Neural progenitor cell (in vitro differentiated cells): ENCODE measurements at regions not wholly inside any gene's neighbourhood (a gene's known extent, or its start where the extent isn't known, plus 50 kb on each side); places are given as distances from the start of the nearest gene placed in this dataset.

ENCODE experiments used
- EZH2phosphoT487 ChIP-seq: fragments of 200-600 bp; sonication (generic); IDR thresholded peaks from 2 replicates; pipeline ENCODE4 v1.6.1; 2017; ENCODE audit warnings: antibody characterized with exemption
- TF ChIP-seq, protein P1 (sequence below): fragments of 200-600 bp; sonication (generic); IDR thresholded peaks from 2 replicates; pipeline ENCODE4 v1.5.1; 2017; ENCODE audit warnings: antibody characterized with exemption, mild to moderate bottlenecking

GRCh38 chr3:144402430-144402829 lies 430.8 kb downstream of the DIPK2A start:
- TF ChIP-seq, protein P1, sequence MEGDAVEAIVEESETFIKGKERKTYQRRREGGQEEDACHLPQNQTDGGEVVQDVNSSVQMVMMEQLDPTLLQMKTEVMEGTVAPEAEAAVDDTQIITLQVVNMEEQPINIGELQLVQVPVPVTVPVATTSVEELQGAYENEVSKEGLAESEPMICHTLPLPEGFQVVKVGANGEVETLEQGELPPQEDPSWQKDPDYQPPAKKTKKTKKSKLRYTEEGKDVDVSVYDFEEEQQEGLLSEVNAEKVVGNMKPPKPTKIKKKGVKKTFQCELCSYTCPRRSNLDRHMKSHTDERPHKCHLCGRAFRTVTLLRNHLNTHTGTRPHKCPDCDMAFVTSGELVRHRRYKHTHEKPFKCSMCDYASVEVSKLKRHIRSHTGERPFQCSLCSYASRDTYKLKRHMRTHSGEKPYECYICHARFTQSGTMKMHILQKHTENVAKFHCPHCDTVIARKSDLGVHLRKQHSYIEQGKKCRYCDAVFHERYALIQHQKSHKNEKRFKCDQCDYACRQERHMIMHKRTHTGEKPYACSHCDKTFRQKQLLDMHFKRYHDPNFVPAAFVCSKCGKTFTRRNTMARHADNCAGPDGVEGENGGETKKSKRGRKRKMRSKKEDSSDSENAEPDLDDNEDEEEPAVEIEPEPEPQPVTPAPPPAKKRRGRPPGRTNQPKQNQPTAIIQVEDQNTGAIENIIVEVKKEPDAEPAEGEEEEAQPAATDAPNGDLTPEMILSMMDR = no peak
- no peak for TF ChIP-seq EZH2phosphoT487
